Gastroesophageal sphincter (tissue), 4 donors: ENCODE measurements at regions not wholly inside any gene's neighbourhood (a gene's known extent, or its start where the extent isn't known, plus 50 kb on each side); places are given as distances from the start of the nearest gene placed in this dataset.

Source experiments
- ATAC-seq: fragments of 150-250 bp; one replicate; pipeline ENCODE4 v1.9.1; 2016; ENCODE audit warnings: mild to moderate bottlenecking, moderate library complexity
- H3K27ac ChIP-seq, 4 donors: fragments of 200-600 bp; sonication (generic) in 3 of 4; 1 replicate in 3 of 4; 2 replicates in 1 of 4; pipeline ENCODE4 v1.5.1; 2016 to 2019
- H3K27me3 ChIP-seq: fragments of 200-600 bp; sonication (generic); one replicate; pipeline ENCODE4 v1.5.1; 2019
- H3K36me3 ChIP-seq, 2 donors: fragments of 200-600 bp; sonication (generic); one replicate each; pipeline ENCODE4 v1.5.1; 2019; ENCODE audit warnings: control low read depth in 1 of 2
- H3K4me1 ChIP-seq, 3 donors: fragments of 200-600 bp; sonication (generic); 1 replicate in 2 of 3; 2 replicates in 1 of 3; pipeline ENCODE4 v1.5.1; 2016 to 2019; ENCODE audit warnings: control low read depth in 2 of 3
- H3K4me3 ChIP-seq, 2 donors: fragments of 200-600 bp; sonication (generic); one replicate each; pipeline ENCODE4 v1.5.1; 2019; ENCODE audit warnings: mild to moderate bottlenecking in 1 of 2, moderate library complexity in 1 of 2
- H3K9me3 ChIP-seq, 3 donors: fragments of 200-600 bp; sonication (generic); one replicate each; pipeline ENCODE4 v1.5.1; 2017 to 2019; ENCODE audit warnings: control low read depth in 2 of 3
- EP300 ChIP-seq: sonication (generic); formaldehyde crosslinking; IDR thresholded peaks from one replicate; pipeline ENCODE4 v1.6.1; 2017; ENCODE audit warnings: antibody characterized with exemption, mild to moderate bottlenecking
- POLR2A ChIP-seq, 2 donors: fragments of 450-650 bp; IDR thresholded peaks; one replicate each; pipeline ENCODE4 v1.6.1; 2017; ENCODE audit warnings: antibody characterized with exemption in 2 of 2, mild to moderate bottlenecking in 2 of 2, moderate library complexity in 1 of 2
- POLR2AphosphoS5 ChIP-seq: sonication (generic); formaldehyde crosslinking; IDR thresholded peaks from one replicate; pipeline ENCODE4 v1.6.1; 2017; ENCODE audit warnings: antibody characterized with exemption
- WGBS, 2 donors: methylation state at CpG; one replicate each; pipeline ENCODE4 v1.1.5; 2018; ENCODE audit warnings: low coverage in 1 of 2; 5-methylcytosine and 5-hydroxymethylcytosine counted together
- TF ChIP-seq, protein P1 (sequence below), 4 experiments: fragments of 200-600 bp in 2 of 4; fragments of 450-650 bp in 2 of 4; sonication (generic) in 1 of 4; IDR thresholded peaks; one replicate each; pipeline ENCODE4 v1.5.1; 2017 to 2019; ENCODE audit warnings: antibody characterized with exemption in 4 of 4, mild to moderate bottlenecking in 2 of 4, moderate library complexity in 2 of 4

DNA sequence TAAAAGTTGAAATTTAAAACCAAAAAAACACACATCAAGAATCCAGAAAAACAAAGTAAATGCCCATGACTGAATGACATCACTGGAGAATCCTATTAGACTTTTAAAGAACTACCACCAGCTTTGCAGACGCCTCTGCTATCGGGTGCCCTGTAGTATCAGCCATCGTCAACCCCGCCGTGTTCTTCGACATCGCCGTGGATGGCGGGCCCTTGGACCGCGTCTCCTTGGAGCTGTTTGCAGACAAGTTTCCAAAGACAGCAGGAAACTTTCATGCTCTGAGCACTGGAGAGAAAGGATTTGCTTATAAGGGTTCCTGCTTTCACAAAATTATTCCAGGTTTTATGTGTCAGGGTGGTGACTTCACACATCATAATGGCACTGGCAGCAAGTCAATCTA is 201.9 kb downstream of the DMAC1 start:
- no peak overlapping the region for H3K4me3 ChIP-seq
- H3K36me3 ChIP-seq, result no peaks in the 10 kb centered on the region
- TF ChIP-seq, protein P1, sequence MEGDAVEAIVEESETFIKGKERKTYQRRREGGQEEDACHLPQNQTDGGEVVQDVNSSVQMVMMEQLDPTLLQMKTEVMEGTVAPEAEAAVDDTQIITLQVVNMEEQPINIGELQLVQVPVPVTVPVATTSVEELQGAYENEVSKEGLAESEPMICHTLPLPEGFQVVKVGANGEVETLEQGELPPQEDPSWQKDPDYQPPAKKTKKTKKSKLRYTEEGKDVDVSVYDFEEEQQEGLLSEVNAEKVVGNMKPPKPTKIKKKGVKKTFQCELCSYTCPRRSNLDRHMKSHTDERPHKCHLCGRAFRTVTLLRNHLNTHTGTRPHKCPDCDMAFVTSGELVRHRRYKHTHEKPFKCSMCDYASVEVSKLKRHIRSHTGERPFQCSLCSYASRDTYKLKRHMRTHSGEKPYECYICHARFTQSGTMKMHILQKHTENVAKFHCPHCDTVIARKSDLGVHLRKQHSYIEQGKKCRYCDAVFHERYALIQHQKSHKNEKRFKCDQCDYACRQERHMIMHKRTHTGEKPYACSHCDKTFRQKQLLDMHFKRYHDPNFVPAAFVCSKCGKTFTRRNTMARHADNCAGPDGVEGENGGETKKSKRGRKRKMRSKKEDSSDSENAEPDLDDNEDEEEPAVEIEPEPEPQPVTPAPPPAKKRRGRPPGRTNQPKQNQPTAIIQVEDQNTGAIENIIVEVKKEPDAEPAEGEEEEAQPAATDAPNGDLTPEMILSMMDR (IDR thresholded peaks at IDR 0.05), result no peak
- no peak for TF ChIP-seq EP300
- no peak for TF ChIP-seq POLR2AphosphoS5
- no peak for TF ChIP-seq POLR2A (IDR thresholded peaks at IDR 0.05)

DNA sequence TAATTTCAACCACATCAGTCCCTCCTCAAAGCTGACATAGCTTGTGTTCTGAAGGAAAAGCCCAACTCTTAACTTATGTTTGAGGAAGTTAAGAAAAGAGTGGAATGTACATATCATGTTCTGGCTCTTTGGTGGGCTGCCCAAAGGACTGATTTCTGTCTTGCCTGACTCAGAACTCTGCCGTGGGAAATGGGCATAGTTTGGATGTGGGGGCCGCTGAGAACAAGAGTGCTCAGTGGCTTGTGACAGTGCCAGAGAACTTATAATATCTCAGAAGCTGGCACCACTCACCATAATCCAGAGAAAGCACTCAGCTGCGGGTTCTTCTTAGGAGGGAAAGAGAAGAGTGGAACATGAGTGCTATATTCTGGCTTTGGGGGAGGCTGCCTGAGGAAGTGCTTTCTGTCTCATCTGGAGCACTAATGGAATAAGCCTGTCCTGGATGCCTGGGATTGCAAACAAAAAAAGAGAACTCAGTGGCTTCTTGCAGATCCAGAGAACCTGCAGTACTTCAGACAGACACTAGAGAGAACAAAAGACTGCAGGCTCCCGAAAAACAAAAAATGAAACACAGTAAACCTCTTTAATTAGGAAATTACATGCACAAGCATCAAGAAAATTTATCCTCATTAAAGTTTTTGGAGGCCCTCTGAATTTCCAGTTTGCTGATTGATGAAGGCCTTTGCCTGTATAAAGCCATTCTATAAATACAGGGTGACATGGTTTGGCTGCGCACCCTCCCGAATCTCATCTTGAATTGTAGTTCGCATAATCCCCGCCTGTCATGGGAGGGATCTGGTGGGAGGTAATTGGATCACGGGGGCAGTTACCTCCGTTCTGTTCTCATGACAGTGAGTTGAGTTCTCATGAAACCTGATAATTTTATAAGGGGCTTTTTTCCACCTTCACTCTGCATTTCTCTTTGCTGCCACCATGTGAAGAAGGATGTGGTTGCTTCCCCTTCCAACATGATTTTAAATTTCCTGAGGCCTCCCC is 207.0 kb downstream of the DMAC1 start:
- H3K36me3 ChIP-seq, result no peaks in the 10 kb centered on the region
- H3K4me1 ChIP-seq, result no peaks in the 10 kb centered on the region
- WGBS, 2 donors, result 74 to 76% methylated on average over 10 of the region's 10 CpGs
- H3K27ac ChIP-seq, result no peak overlapping the region
- no peaks in the 10 kb centered on the region for H3K27me3 ChIP-seq
- H3K9me3 ChIP-seq, result peaks cover 0 to 6% (median 0%) of the 10 kb centered on the region in 3 donors
- no peak for TF ChIP-seq EP300
- TF ChIP-seq POLR2A (IDR thresholded peaks at IDR 0.05), result no peak
- no peak for TF ChIP-seq POLR2AphosphoS5
- TF ChIP-seq, protein P1 (IDR thresholded peaks at IDR 0.05), result no peak
- no peak for ATAC-seq
- H3K4me3 ChIP-seq, result no peak overlapping the region

More for the DNA sequence above, 201.9 kb downstream of the DMAC1 start:
- Histone ChIP-seq H3K27me3 (no peaks in the 10 kb centered on the region), H3K27ac (no peak overlapping the region), H3K4me1 (no peaks in the 10 kb centered on the region), H3K9me3 (peaks cover 0 to 6% (median 0%) of the 10 kb centered on the region in 3 donors)
- ATAC-seq, result no peak
- 98 to 99% methylated on average over 9 of the region's 11 CpGs for whole genome bisulfite sequencing, 2 donors

DNA sequence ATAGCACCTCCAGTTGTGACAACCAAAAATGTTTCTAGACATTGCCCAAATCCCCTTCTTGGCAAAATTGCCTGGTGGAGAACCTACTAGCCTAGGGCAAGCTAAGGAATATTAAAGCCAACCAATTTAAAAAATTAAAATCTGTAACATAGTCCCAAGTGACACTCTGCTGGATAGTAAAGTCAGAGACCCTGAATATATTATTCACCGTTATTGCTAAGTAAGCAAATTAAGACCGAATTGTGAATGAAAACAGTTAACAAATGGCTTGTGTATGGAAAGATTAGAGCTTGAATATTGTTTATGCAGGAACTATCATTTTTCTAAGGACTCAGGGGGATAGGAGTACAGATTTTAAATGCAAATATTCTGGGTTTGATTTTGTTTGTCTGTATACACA is 208.1 kb downstream of the DMAC1 start:
- Histone ChIP-seq H3K4me3 (no peak overlapping the region), H3K4me1 (no peaks in the 10 kb centered on the region), H3K9me3 (peaks cover 0 to 6% (median 0%) of the 10 kb centered on the region in 3 donors), H3K27me3 (no peaks in the 10 kb centered on the region), H3K27ac (no peak overlapping the region), H3K36me3 (no peaks in the 10 kb centered on the region)
- TF ChIP-seq, protein P1 (IDR thresholded peaks at IDR 0.05), result no peak
- no peak for TF ChIP-seq POLR2A (IDR thresholded peaks at IDR 0.05)
- TF ChIP-seq POLR2AphosphoS5, result no peak
- TF ChIP-seq EP300, result no peak
- WGBS, 2 donors, result 70 to 71% methylated on average over 2 of the region's 2 CpGs
- ATAC-seq, result no peak

DNA sequence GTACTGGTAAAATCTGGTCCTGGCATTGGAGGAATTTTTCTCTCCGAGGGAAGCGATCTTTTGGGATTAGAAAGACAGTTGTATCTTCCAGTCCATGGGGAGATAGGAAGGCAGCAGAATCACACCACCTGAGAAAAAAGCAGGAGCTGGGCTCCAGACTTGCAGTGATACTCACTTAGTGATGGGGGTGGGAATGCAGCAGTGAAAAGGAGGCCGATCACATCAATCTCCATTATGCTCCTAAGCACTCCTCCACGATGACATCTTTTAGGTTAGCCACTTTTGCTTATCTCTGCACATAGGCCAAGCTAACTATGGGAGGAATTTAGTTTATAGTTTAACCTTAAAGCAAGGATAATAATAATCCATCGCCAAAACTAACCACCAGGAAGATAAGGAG is 219.0 kb downstream of the DMAC1 start:
- TF ChIP-seq POLR2AphosphoS5 (no peak), POLR2A (IDR thresholded peaks at IDR 0.05) (no peak), EP300 (no peak)
- TF ChIP-seq, protein P1 (IDR thresholded peaks at IDR 0.05), result no peak
- Histone ChIP-seq H3K4me3 (no peak overlapping the region), H3K36me3 (no peaks in the 10 kb centered on the region), H3K27ac (no peak overlapping the region), H3K4me1 (no peaks in the 10 kb centered on the region), H3K27me3 (no peaks in the 10 kb centered on the region), H3K9me3 (no peaks in the 10 kb centered on the region)
- WGBS, 2 donors, result 57 to 67% methylated on average over 5 of the region's 5 CpGs
- ATAC-seq, result no peak

DNA sequence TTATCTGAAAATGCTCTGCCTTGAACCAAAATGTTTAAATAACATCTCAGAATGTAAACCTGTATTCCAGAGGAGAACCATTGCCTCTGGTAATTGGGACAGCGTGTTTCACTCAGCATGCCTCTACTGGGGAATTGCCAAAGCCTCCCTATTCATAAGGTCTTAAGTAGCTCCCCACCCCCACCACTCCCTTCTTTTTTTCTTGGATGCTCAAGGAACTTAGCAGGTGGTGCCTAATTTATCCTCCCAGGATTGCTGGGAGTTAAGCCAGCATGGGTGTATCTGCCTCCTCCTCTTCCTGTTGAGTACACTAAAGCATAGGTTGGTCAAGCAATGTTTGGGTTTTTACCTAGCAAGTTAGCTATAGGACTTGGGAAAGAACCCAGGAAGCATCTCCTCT is 220.2 kb downstream of the DMAC1 start:
- TF ChIP-seq EP300 (no peak), POLR2AphosphoS5 (no peak), POLR2A (IDR thresholded peaks at IDR 0.05) (no peak)
- TF ChIP-seq, protein P1 (IDR thresholded peaks at IDR 0.05), result no peak
- Histone ChIP-seq H3K27ac (no peak overlapping the region), H3K4me3 (no peak overlapping the region), H3K27me3 (no peaks in the 10 kb centered on the region), H3K36me3 (no peaks in the 10 kb centered on the region), H3K9me3 (no peaks in the 10 kb centered on the region), H3K4me1 (no peaks in the 10 kb centered on the region)
- WGBS, 2 donors, result 33 to 60% methylated on average over 1 of the region's 1 CpG
- no peak for ATAC-seq
